ENCODE measurements at regions not wholly inside any gene's neighbourhood (a gene's known extent, or its start where the extent isn't known, plus 50 kb on each side); places are given as distances from the start of the nearest gene placed in this dataset.

DNA sequence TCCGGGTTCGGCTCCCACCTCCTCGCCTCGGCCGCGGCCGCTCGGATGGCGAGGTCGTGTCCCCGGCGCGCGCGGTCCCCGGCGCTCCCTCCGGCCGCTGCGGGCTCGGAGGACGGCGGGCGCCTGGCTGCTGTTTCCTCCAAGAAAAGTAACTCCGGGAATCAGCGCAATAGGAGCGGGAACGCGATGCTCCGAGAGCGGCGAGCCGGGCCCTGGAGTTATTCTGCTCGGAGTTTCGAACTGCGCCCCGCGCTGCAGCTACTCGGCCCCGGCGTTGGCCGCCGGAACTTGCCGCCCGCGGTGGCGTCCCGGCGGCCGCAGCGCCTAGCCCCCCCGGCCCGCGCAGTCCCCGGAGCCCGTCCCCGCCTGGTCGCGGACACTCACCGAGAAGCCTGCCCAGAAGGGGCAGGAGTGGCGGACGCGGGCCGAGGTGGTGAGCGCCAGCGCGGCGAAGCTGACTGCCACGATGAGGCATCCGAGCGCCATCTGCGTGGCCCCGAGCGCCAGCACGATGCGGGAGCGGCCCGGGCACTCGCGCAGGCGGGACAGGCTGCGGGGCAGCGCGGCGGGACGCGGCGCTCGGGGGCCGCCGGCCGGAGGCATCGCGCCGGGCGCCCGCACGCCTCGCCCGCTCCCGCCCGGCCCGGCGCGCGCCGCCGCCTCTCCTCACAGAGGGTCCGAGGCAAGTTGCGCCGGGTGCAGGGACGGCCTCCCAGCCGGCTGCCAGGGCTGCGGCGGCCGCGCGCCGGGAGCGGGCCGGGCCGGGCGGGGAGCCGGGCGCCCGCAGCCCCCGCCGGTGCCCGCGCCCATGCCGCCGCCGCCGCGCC, 251.9 kb downstream of the TJP1 start:
- TF ChIP-seq POLR2A (IDR thresholded peaks at IDR 0.05): no peak
- TF ChIP-seq, protein P1, sequence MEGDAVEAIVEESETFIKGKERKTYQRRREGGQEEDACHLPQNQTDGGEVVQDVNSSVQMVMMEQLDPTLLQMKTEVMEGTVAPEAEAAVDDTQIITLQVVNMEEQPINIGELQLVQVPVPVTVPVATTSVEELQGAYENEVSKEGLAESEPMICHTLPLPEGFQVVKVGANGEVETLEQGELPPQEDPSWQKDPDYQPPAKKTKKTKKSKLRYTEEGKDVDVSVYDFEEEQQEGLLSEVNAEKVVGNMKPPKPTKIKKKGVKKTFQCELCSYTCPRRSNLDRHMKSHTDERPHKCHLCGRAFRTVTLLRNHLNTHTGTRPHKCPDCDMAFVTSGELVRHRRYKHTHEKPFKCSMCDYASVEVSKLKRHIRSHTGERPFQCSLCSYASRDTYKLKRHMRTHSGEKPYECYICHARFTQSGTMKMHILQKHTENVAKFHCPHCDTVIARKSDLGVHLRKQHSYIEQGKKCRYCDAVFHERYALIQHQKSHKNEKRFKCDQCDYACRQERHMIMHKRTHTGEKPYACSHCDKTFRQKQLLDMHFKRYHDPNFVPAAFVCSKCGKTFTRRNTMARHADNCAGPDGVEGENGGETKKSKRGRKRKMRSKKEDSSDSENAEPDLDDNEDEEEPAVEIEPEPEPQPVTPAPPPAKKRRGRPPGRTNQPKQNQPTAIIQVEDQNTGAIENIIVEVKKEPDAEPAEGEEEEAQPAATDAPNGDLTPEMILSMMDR (IDR thresholded peaks at IDR 0.05): no peak

All from ovary (tissue), 3 donors.